SU-DHL-6 (cell line): ENCODE measurements at regions not wholly inside any gene's neighbourhood (a gene's known extent, or its start where the extent isn't known, plus 50 kb on each side); places are given as distances from the start of the nearest gene placed in this dataset.

ENCODE experiments used
- H2AFZ ChIP-seq: fragments of 200-600 bp; sonication (generic); 2 replicates; pipeline ENCODE4 v1.6.1; 2014; ENCODE audit warnings: low read depth, mild to moderate bottlenecking, moderate library complexity, mixed read lengths, antibody characterized with exemption, low read length; ENCODE audit not compliant: severe bottlenecking
- H3F3A ChIP-seq: fragments of 200-600 bp; shearing (Covaris generic); 2 replicates; pipeline ENCODE4 v1.6.0; 2016; ENCODE audit warnings: antibody characterized with exemption, mild to moderate bottlenecking; ENCODE audit not compliant: insufficient read depth
- H3K27ac ChIP-seq: fragments of 200-600 bp; sonication (generic); 2 replicates; pipeline ENCODE4 v1.5.1; 2016; ENCODE audit warnings: low read depth, mild to moderate bottlenecking, low read length, moderate library complexity, mixed read lengths
- H3K27me3 ChIP-seq: fragments of 200-600 bp; sonication (generic), shearing (Covaris generic); 2 replicates; pipeline ENCODE4 v1.6.0; 2014; ENCODE audit warnings: mild to moderate bottlenecking, low read length
- H3K36me3 ChIP-seq: fragments of 200-600 bp; sonication (generic); 2 replicates; pipeline ENCODE4 v1.6.1; 2014; ENCODE audit warnings: mild to moderate bottlenecking, low read length, mixed read lengths
- H3K4me2 ChIP-seq: fragments of 300-600, 200-600 bp; shearing (Covaris generic), sonication (generic); 2 replicates; pipeline ENCODE4 v1.6.0; 2014; ENCODE audit warnings: low read length, low read depth, mild to moderate bottlenecking; ENCODE audit not compliant: poor library complexity, severe bottlenecking
- H3K4me3 ChIP-seq: fragments of 200-600 bp; sonication (generic); 2 replicates; pipeline ENCODE4 v1.5.1; 2014; ENCODE audit warnings: antibody characterized with exemption, low read length, mild to moderate bottlenecking, mixed read lengths; ENCODE audit not compliant: insufficient read depth, poor library complexity, severe bottlenecking
- H3K79me2 ChIP-seq: fragments of 200-600 bp; sonication (generic); 2 replicates; pipeline ENCODE4 v1.6.1; 2014; ENCODE audit warnings: mild to moderate bottlenecking, low read length, moderate library complexity; ENCODE audit not compliant: insufficient read depth
- H3K9ac ChIP-seq: fragments of 200-600 bp; sonication (generic); 2 replicates; pipeline ENCODE4 v1.7.0; 2014; ENCODE audit warnings: mild to moderate bottlenecking, low read length
- H3K9me2 ChIP-seq: fragments of 200-600 bp; sonication (generic); replicated peaks from 2 replicates; pipeline ENCODE4 v1.6.1; 2014; ENCODE audit warnings: low read length; ENCODE audit not compliant: insufficient read depth
- H3K9me3 ChIP-seq: fragments of 200-600 bp; sonication (generic); 2 replicates; pipeline ENCODE4 v1.6.1; 2014; ENCODE audit warnings: low read length, mixed read lengths; ENCODE audit not compliant: insufficient read depth
- H4K20me1 ChIP-seq: fragments of 200-600 bp; sonication (generic); 2 replicates; pipeline ENCODE4 v1.6.1; 2014; ENCODE audit warnings: low read depth, mild to moderate bottlenecking, antibody characterized with exemption, low read length, moderate library complexity, mixed read lengths
- EZH2phosphoT487 ChIP-seq: fragments of 200-600 bp; sonication (generic), shearing (Covaris generic); conservative IDR thresholded peaks from 2 replicates; pipeline ENCODE4 v1.6.1; 2018; ENCODE audit warnings: mild to moderate bottlenecking, antibody characterized with exemption, low read length, moderate library complexity, mixed read lengths
- TF ChIP-seq, protein P1 (sequence below): fragments of 200-600 bp; sonication (generic); IDR thresholded peaks from one replicate; pipeline ENCODE4 v1.5.1; 2017; ENCODE audit warnings: antibody characterized with exemption, mild to moderate bottlenecking, low read length, moderate library complexity; ENCODE audit not compliant: insufficient read depth, poor library complexity, severe bottlenecking

DNA sequence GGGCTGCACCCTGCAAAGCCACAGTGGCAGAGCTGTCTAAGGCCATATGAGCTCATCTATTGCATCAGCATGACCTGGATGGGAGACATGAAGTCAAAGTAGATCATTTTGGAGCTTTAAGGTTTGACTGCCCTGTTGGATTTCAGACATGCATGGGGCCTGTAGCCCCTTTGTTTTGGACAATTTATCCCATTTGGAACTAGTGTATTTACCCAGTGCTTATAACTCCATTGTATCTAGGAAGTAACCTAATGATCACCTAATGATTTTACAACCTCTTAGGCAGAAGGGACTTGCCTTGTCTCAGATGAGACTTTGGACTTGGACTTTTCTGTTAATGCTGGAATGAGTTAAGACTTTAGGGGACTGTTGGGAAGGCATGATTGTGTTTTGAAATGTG is 575.4 kb downstream of the EPM2A start:
- no peaks in the 10 kb centered on the region for H3K36me3 ChIP-seq
- no peaks in the 10 kb centered on the region for H3F3A ChIP-seq
- no peaks in the 10 kb centered on the region for H3K9me3 ChIP-seq
- no peaks in the 10 kb centered on the region for H3K79me2 ChIP-seq
- TF ChIP-seq, protein P1, sequence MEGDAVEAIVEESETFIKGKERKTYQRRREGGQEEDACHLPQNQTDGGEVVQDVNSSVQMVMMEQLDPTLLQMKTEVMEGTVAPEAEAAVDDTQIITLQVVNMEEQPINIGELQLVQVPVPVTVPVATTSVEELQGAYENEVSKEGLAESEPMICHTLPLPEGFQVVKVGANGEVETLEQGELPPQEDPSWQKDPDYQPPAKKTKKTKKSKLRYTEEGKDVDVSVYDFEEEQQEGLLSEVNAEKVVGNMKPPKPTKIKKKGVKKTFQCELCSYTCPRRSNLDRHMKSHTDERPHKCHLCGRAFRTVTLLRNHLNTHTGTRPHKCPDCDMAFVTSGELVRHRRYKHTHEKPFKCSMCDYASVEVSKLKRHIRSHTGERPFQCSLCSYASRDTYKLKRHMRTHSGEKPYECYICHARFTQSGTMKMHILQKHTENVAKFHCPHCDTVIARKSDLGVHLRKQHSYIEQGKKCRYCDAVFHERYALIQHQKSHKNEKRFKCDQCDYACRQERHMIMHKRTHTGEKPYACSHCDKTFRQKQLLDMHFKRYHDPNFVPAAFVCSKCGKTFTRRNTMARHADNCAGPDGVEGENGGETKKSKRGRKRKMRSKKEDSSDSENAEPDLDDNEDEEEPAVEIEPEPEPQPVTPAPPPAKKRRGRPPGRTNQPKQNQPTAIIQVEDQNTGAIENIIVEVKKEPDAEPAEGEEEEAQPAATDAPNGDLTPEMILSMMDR: no peak
- TF ChIP-seq EZH2phosphoT487: no peak
- no peak overlapping the region for H3K9ac ChIP-seq
- no peaks in the 10 kb centered on the region for H3K27me3 ChIP-seq
- H3K27ac ChIP-seq: no peak overlapping the region
- H4K20me1 ChIP-seq: no peaks in the 10 kb centered on the region
- H2AFZ ChIP-seq: no peak overlapping the region
- no peak overlapping the region for H3K4me3 ChIP-seq
- H3K4me2 ChIP-seq: no peak overlapping the region
- H3K9me2 ChIP-seq: no peaks in the 10 kb centered on the region

DNA sequence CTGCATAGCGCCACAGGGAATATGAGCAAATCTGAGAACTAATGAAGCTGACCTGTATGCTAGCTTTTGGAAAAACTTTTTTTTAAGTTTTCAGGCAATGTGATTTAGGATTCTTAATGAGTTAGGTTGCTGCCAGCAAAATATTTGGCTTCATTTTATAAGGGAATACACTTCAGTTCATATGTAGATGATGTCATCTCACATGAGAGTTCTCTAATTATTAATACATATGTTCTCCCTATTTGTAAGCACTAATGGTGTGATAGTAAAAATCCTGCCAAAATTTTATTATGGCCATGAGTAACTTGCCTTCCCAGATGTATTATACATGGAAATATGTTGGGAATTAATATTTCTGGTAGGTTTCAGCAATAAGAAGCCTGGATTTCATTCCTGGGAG is 573.8 kb downstream of the EPM2A start:
- Histone ChIP-seq H3K36me3 (no peaks in the 10 kb centered on the region), H3K79me2 (no peaks in the 10 kb centered on the region), H3K4me3 (no peak overlapping the region), H3K9me2 (no peaks in the 10 kb centered on the region), H2AFZ (no peak overlapping the region), H3K4me2 (no peak overlapping the region), H3K27me3 (no peaks in the 10 kb centered on the region), H3K9me3 (no peaks in the 10 kb centered on the region), H3K27ac (no peak overlapping the region), H3F3A (no peaks in the 10 kb centered on the region), H3K9ac (no peak overlapping the region), H4K20me1 (no peaks in the 10 kb centered on the region)
- TF ChIP-seq, protein P1: no peak
- TF ChIP-seq EZH2phosphoT487: no peak

DNA sequence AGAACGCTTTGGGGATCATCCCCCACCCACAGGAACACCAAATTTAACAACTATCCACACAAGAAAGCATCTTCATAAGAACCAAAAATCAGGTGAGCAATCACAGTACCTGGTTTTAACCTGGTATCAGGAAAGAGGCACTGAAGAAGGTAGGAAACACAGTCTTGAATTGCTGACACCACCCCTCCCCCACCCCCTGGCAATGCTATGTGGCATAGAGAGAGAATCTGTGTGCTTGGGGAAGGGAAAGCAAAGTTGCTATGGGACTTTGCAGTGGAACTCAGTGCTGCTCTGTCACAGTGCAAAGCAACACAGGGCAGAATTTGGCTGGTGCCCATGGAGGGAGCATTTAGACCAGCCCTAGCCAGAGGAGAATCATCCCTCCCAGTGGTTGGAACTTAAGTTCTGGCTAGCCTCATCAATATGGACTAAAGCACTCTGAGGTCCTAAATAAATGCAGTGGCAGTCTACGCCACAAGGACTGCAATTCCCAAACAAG is 565.5 kb downstream of the EPM2A start:
- no peaks in the 10 kb centered on the region for H4K20me1 ChIP-seq
- H3K79me2 ChIP-seq: no peaks in the 10 kb centered on the region
- no peaks in the 10 kb centered on the region for H3K9me3 ChIP-seq
- no peak overlapping the region for H3K9ac ChIP-seq
- no peaks in the 10 kb centered on the region for H3K9me2 ChIP-seq
- no peak overlapping the region for H3K4me3 ChIP-seq
- TF ChIP-seq, protein P1: no peak
- no peak for TF ChIP-seq EZH2phosphoT487
- H3K4me2 ChIP-seq: no peak overlapping the region
- H3K36me3 ChIP-seq: no peaks in the 10 kb centered on the region
- H3F3A ChIP-seq: no peaks in the 10 kb centered on the region
- no peak overlapping the region for H3K27ac ChIP-seq
- no peak overlapping the region for H2AFZ ChIP-seq
- H3K27me3 ChIP-seq: no peaks in the 10 kb centered on the region
